GM10266 (cell line): ENCODE measurements at regions not wholly inside any gene's neighbourhood (a gene's known extent, or its start where the extent isn't known, plus 50 kb on each side); places are given as distances from the start of the nearest gene placed in this dataset.

ENCODE experiments used
- DNase-seq: peaks from one replicate; pipeline ENCODE4 v3.0.0; 2012; ENCODE audit errors: extremely low spot score
- TF ChIP-seq, protein P1 (sequence below): IDR thresholded peaks from 2 replicates; pipeline ENCODE4 v1.5.1; 2012; ENCODE audit warnings: mild to moderate bottlenecking, low read depth; ENCODE audit not compliant: control insufficient read depth, insufficient read depth; ENCODE audit errors: missing control alignments

DNA sequence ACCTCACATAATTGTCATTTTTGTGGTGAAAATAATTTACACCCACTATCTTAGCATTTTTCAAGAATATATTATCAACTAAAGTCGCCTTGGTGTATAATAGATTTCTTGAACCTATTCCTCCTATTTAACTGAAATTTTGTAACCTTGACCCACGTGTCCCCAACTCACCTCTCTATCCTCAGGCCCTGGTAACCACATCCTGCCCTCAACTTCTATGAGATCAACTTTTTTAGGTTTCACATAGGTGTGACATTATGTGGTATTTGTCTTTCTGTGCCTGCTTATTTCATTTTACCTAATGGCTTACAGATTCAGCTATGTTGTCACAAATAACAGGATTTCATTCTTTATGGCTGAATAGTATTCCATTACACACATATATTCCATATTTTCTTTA lies 73.0 kb upstream of the CNTNAP4 start:
- DNase-seq = no peak
- TF ChIP-seq, protein P1, sequence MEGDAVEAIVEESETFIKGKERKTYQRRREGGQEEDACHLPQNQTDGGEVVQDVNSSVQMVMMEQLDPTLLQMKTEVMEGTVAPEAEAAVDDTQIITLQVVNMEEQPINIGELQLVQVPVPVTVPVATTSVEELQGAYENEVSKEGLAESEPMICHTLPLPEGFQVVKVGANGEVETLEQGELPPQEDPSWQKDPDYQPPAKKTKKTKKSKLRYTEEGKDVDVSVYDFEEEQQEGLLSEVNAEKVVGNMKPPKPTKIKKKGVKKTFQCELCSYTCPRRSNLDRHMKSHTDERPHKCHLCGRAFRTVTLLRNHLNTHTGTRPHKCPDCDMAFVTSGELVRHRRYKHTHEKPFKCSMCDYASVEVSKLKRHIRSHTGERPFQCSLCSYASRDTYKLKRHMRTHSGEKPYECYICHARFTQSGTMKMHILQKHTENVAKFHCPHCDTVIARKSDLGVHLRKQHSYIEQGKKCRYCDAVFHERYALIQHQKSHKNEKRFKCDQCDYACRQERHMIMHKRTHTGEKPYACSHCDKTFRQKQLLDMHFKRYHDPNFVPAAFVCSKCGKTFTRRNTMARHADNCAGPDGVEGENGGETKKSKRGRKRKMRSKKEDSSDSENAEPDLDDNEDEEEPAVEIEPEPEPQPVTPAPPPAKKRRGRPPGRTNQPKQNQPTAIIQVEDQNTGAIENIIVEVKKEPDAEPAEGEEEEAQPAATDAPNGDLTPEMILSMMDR = no peak

DNA sequence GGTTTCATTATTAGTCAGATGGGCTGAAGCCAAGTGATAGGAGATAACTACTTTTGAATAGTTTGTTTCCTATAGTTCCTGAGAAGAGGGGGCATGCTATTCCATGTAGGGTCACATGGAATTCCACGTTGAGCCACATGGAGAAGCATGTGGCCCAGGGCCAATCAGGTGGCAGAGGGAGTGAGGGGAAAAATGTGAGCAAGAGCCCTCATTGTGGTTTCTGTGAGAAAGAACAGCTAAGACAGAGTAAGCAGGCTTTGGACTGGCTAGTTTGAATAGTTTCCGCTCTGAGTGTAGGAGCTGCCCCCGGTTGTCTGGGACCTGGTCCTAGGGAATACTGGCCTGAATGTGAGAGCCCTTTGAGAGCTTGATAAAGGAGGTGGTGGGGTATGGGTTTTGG lies 69.9 kb upstream of the CNTNAP4 start:
- TF ChIP-seq, protein P1 = no peak
- no peak for DNase-seq

DNA sequence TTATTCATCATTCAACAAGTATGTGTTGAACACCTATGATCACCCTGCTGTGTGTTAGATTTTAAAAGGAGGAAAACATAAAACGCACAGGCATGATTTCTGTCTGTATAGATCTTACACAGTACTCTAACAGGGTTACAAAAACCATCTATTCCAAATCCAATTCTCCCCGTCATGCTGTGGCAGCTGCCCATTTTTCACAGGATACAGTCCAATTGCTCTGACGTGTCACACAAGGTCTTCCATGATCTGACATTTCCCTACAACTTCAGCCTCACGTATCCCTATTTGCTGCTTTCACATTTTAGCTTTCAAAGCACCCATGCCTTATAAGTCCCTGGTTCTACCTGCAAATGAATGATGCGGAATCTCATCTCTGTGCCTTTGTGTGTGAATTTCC lies 67.0 kb upstream of the CNTNAP4 start:
- TF ChIP-seq, protein P1 = no peak
- DNase-seq = no peak

DNA sequence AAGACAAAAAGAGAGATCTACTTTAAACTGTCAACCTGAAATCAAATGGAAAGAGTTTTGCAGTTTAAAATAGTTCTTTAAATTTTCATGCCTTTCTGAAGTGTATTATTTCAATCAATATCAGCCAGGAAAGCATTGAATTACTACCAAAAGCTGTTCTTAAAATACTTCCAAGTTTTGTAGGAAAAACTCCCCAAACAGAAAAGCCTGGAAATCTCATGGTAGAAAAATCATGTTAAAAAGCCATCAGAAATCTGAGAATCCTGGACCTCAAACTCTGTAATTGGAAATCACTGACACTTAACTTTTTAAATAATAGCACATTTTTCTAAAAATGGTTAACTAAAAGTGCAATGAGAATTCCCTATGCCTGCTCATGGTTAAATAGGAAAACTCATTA lies 63.3 kb upstream of the CNTNAP4 start:
- TF ChIP-seq, protein P1 = no peak
- DNase-seq = no peak

DNA sequence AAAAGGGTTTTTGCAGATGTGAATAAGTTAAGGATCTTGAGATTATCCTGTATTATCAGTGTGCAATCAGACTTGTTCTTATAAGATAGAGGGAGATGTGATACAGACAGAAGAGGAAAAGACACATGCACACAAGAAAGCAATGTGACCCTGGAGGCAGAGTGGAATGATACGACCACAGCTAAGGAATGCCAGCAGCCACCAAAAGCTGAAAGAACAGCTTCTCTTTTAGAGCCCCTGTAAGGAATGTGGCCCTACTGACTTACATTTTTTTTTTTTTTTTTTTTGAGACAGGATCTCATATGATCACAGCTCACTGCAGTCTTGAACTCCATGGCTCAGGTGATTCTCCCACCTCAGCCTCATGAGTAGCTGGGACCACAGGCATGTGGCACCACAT lies 62.3 kb upstream of the CNTNAP4 start:
- TF ChIP-seq, protein P1 = no peak
- no peak for DNase-seq

DNA sequence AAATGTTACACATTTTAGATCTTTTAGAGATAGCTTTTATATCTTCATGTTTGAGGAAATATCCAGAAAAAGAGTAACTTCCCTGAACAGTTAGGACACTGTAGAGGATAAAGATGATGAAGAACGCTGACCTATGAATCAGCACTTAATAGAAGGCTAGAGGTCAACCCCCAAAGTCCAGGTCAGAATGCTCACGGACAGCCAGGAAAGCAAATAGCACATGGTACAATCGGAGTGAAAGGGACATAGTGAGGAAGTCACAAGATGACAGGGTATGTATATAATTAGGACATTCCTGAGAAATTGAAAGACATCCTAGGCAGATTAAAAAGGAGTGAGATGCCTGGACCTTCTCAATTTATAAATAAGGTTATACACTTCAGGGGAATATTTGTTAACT lies 55.1 kb upstream of the CNTNAP4 start:
- no peak for DNase-seq
- TF ChIP-seq, protein P1 = no peak

DNA sequence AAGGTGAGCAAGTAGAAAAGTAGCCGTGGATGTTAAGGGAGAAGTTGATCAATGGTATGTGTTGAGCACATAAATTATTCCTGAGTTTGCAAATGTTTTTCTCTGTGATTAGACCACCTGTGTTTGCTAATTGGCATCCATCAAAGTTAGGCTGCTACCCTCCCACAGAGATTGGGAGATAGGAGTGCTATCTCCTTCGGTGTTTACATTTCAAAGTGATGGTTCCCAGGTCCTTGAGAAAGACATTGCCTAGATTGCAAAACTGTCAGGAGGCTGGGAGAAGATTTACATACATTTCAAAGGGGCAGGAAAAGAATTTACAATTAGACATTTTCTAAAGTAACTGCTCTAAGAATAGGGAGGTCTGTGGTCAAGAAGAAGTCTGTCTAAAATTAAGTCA lies 54.3 kb upstream of the CNTNAP4 start:
- TF ChIP-seq, protein P1 = no peak
- no peak for DNase-seq
